GM12878 (cell line): ENCODE measurements at regions not wholly inside any gene's neighbourhood (a gene's known extent, or its start where the extent isn't known, plus 50 kb on each side); places are given as distances from the start of the nearest gene placed in this dataset.

ENCODE experiments used
- BCL11A ChIP-seq: IDR thresholded peaks from 2 replicates; pipeline ENCODE4 v1.6.1; 2011; ENCODE audit warnings: low read depth, low read length
- POLR2A ChIP-seq: IDR thresholded peaks from 2 replicates; pipeline ENCODE4 v1.6.1; 2011; ENCODE audit warnings: low read depth, mild to moderate bottlenecking, low read length
- POLR2AphosphoS2 ChIP-seq: IDR thresholded peaks from 2 replicates; pipeline ENCODE4 v1.6.1; 2011; ENCODE audit warnings: low read depth, mild to moderate bottlenecking, low read length, improper control_type of control experiment, moderate library complexity
- POLR2AphosphoS5 ChIP-seq: IDR thresholded peaks from 2 replicates; pipeline ENCODE4 v1.6.1; 2011; ENCODE audit warnings: mild to moderate bottlenecking, low read length, inconsistent platforms
- YY1 ChIP-seq: IDR thresholded peaks from 2 replicates; pipeline ENCODE4 v1.6.1; 2011; ENCODE audit warnings: low read depth, mild to moderate bottlenecking, low read length
- TF ChIP-seq, protein P1 (sequence below), 3 experiments: IDR thresholded peaks in 2 of 3; conservative IDR thresholded peaks in 1 of 3; 2 replicates each; pipeline ENCODE4 v1.5.1; 2011; ENCODE audit warnings: low read depth in 3 of 3, low read length in 3 of 3, mild to moderate bottlenecking in 3 of 3, control low read depth in 2 of 3, moderate library complexity in 2 of 3, inconsistent platforms in 1 of 3, mixed read lengths in 1 of 3; ENCODE audit not compliant: control insufficient read depth in 2 of 3, insufficient read depth in 1 of 3; ENCODE audit errors: extremely low read depth in 1 of 3
- TF ChIP-seq, protein P2 (sequence below): IDR thresholded peaks from 2 replicates; pipeline ENCODE4 v1.6.1; 2011; ENCODE audit warnings: low read depth, mild to moderate bottlenecking, low read length, moderate library complexity, borderline replicate concordance; ENCODE audit errors: extremely low read depth

DNA sequence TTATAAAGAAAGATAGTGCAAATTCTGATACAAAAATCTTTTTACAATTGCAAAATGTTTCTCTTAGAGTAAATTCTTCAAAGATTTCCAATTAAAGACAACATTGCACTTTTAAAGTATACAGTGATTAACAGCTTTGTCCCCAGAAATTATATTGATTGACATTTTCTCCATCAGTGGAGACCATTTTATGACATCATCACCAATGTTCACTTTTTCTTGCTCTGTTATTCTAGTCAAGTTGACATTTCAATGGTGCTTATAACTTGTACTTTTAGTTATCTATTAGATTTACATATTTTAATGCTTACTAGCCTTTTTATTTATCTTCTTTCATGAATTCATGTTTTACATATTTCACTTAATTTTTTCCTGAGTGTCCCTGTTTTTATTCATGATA lies 524.8 kb downstream of the HAO1 start:
- TF ChIP-seq, protein P1, sequence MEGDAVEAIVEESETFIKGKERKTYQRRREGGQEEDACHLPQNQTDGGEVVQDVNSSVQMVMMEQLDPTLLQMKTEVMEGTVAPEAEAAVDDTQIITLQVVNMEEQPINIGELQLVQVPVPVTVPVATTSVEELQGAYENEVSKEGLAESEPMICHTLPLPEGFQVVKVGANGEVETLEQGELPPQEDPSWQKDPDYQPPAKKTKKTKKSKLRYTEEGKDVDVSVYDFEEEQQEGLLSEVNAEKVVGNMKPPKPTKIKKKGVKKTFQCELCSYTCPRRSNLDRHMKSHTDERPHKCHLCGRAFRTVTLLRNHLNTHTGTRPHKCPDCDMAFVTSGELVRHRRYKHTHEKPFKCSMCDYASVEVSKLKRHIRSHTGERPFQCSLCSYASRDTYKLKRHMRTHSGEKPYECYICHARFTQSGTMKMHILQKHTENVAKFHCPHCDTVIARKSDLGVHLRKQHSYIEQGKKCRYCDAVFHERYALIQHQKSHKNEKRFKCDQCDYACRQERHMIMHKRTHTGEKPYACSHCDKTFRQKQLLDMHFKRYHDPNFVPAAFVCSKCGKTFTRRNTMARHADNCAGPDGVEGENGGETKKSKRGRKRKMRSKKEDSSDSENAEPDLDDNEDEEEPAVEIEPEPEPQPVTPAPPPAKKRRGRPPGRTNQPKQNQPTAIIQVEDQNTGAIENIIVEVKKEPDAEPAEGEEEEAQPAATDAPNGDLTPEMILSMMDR (IDR thresholded peaks at IDR 0.05 in 2 of 3, conservative IDR thresholded peaks at IDR 0.05 in 1 of 3; ENCODE audit: control insufficient read depth in 2 of 3, extremely low read depth in 1 of 3, insufficient read depth in 1 of 3, low read depth in 3 of 3, low read length in 3 of 3): no peak
- TF ChIP-seq, protein P2, sequence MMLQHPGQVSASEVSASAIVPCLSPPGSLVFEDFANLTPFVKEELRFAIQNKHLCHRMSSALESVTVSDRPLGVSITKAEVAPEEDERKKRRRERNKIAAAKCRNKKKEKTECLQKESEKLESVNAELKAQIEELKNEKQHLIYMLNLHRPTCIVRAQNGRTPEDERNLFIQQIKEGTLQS: no peak
- no peak for TF ChIP-seq POLR2AphosphoS5
- TF ChIP-seq BCL11A: no peak
- no peak for TF ChIP-seq POLR2A
- no peak for TF ChIP-seq YY1
- no peak for TF ChIP-seq POLR2AphosphoS2
